ENCODE measurements at regions not wholly inside any gene's neighbourhood (a gene's known extent, or its start where the extent isn't known, plus 50 kb on each side); places are given as distances from the start of the nearest gene placed in this dataset.

- H3K4me3 ChIP-seq (replicated peaks; ENCODE audit: low read depth, low read length): no peak overlapping the region
- DNase-seq (ENCODE audit: low read depth): no peak
- no peak for TF ChIP-seq CTCF (IDR thresholded peaks at IDR 0.05; ENCODE audit: low read length, missing control alignments)
These were observed 1010.0 kb downstream of the XPNPEP1 start for GRCh38 chr10:108913300-108913699.

GRCh38 chr10:108911814-108912541 lies 1011.3 kb downstream of the XPNPEP1 start:
- H3K4me3 ChIP-seq (replicated peaks; ENCODE audit: low read depth, low read length): peak overlapping the region; percentile 44
- DNase-seq (ENCODE audit: low read depth): peak; percentile 50
- TF ChIP-seq CTCF (IDR thresholded peaks at IDR 0.05; ENCODE audit: low read length, missing control alignments): peak; percentile 49

- DNase-seq (ENCODE audit: low read depth): no peak
- TF ChIP-seq CTCF (IDR thresholded peaks at IDR 0.05; ENCODE audit: low read length, missing control alignments): no peak
- H3K4me3 ChIP-seq (replicated peaks; ENCODE audit: low read depth, low read length): no peak overlapping the region
These were observed 1015.2 kb downstream of the XPNPEP1 start for GRCh38 chr10:108908096-108908495.

GRCh38 chr10:108905821-108906220 lies 1017.5 kb downstream of the XPNPEP1 start:
- no peak overlapping the region for H3K4me3 ChIP-seq (replicated peaks; ENCODE audit: low read depth, low read length)
- no peak for DNase-seq (ENCODE audit: low read depth)
- no peak for TF ChIP-seq CTCF (IDR thresholded peaks at IDR 0.05; ENCODE audit: low read length, missing control alignments)

GRCh38 chr10:108905171-108905570 lies 1018.1 kb downstream of the XPNPEP1 start:
- TF ChIP-seq CTCF (IDR thresholded peaks at IDR 0.05; ENCODE audit: low read length, missing control alignments): no peak
- no peak for DNase-seq (ENCODE audit: low read depth)
- H3K4me3 ChIP-seq (replicated peaks; ENCODE audit: low read depth, low read length): no peak overlapping the region

- peak; percentile 22 for DNase-seq (ENCODE audit: low read depth)
- H3K4me3 ChIP-seq (replicated peaks; ENCODE audit: low read depth, low read length): no peak overlapping the region
- TF ChIP-seq CTCF (IDR thresholded peaks at IDR 0.05; ENCODE audit: low read length, missing control alignments): no peak
These were observed 1019.0 kb downstream of the XPNPEP1 start for GRCh38 chr10:108904163-108904838.

Measured in fibroblast of pulmonary artery (primary cell).